ENCODE measurements at regions not wholly inside any gene's neighbourhood (a gene's known extent, or its start where the extent isn't known, plus 50 kb on each side); places are given as distances from the start of the nearest gene placed in this dataset.
"Not testable (repeated sequence)": the region's sequence is repeated elsewhere in the genome, so short reads cannot be mapped to it uniquely, and the experiment has no call there.

GRCh38 chr14:55848964-55849363 lies 269.0 kb downstream of the KTN1 start:
- no peak for DNase-seq

GRCh38 chr14:55849833-55850232 lies 268.4 kb upstream of the PELI2 start:
- DNase-seq = no peak

- no peak for DNase-seq
These were observed 267.4 kb upstream of the PELI2 start for GRCh38 chr14:55850825-55851241.

GRCh38 chr14:55851301-55851700 lies 266.9 kb upstream of the PELI2 start:
- DNase-seq = no peak

GRCh38 chr14:55851961-55852360 lies 266.2 kb upstream of the PELI2 start:
- no peak for DNase-seq

GRCh38 chr14:55855751-55856150 lies 262.5 kb upstream of the PELI2 start:
- DNase-seq = no peak

- no peak for DNase-seq
These were observed 259.6 kb upstream of the PELI2 start for GRCh38 chr14:55858604-55859003.

- not testable (repeated sequence) for DNase-seq
These were observed 256.6 kb upstream of the PELI2 start for GRCh38 chr14:55861561-55861960.

- DNase-seq = no peak
These were observed 253.1 kb upstream of the PELI2 start for GRCh38 chr14:55864890-55865655.

- DNase-seq = no peak
These were observed 250.9 kb upstream of the PELI2 start for GRCh38 chr14:55867311-55867710.

- no peak for DNase-seq
These were observed 250.5 kb upstream of the PELI2 start for GRCh38 chr14:55867719-55868118.

- no peak for DNase-seq
These were observed 248.7 kb upstream of the PELI2 start for GRCh38 chr14:55869397-55870049.

- no peak for DNase-seq
These were observed 245.0 kb upstream of the PELI2 start for GRCh38 chr14:55873169-55873568.

GRCh38 chr14:55874785-55875184 lies 243.4 kb upstream of the PELI2 start:
- no peak for DNase-seq

GRCh38 chr14:55877942-55878341 lies 240.3 kb upstream of the PELI2 start:
- DNase-seq = no peak

GRCh38 chr14:55881577-55882241 lies 236.5 kb upstream of the PELI2 start:
- no peak for DNase-seq

- no peak for DNase-seq
These were observed 233.4 kb upstream of the PELI2 start for GRCh38 chr14:55884819-55885218.

GRCh38 chr14:55889124-55889523 lies 229.1 kb upstream of the PELI2 start:
- no peak for DNase-seq

GRCh38 chr14:55891692-55892091 lies 226.5 kb upstream of the PELI2 start:
- no peak for DNase-seq

GRCh38 chr14:55892906-55893305 lies 225.3 kb upstream of the PELI2 start:
- no peak for DNase-seq

- DNase-seq = no peak
These were observed 224.5 kb upstream of the PELI2 start for GRCh38 chr14:55893705-55894104.

- DNase-seq = no peak
These were observed 221.2 kb upstream of the PELI2 start for GRCh38 chr14:55897031-55897430.

GRCh38 chr14:55898938-55899337 lies 219.3 kb upstream of the PELI2 start:
- no peak for DNase-seq

- DNase-seq = no peak
These were observed 218.7 kb upstream of the PELI2 start for GRCh38 chr14:55899531-55899930.

All from CD4-positive, alpha-beta T cell treated with Interleukin-4 for 1 hour (primary cell).